ENCODE measurements at regions not wholly inside any gene's neighbourhood (a gene's known extent, or its start where the extent isn't known, plus 50 kb on each side); places are given as distances from the start of the nearest gene placed in this dataset.

- H3K27ac ChIP-seq (ENCODE audit: insufficient read depth, low read length) = no peak overlapping the region
- no peaks in the 10 kb centered on the region for H4K20me1 ChIP-seq (ENCODE audit: control insufficient read depth, extremely low read depth, insufficient read depth, low read length)
- TF ChIP-seq EZH2 (IDR thresholded peaks at IDR 0.05; ENCODE audit: low read length, missing control alignments) (no peak), CTCF (conservative IDR thresholded peaks at IDR 0.05 in 1 of 2, IDR thresholded peaks at IDR 0.05 in 1 of 2; ENCODE audit: low read depth in 1 of 2, low read length in 2 of 2) (no peak)
- H3K4me2 ChIP-seq (ENCODE audit: extremely low read depth, insufficient read depth, low read length) = no peak overlapping the region
- H2AFZ ChIP-seq (ENCODE audit: low read length) = no peak overlapping the region
- DNase-seq (ENCODE audit: low read depth in 2 of 2) = no peak
- H3K27me3 ChIP-seq (ENCODE audit: control insufficient read depth, insufficient read depth, low read length) = no peaks in the 10 kb centered on the region
- no peaks in the 10 kb centered on the region for H3K4me1 ChIP-seq (ENCODE audit: control insufficient read depth, extremely low read depth, insufficient read depth, low read length)
- no peak overlapping the region for H3K9ac ChIP-seq (ENCODE audit: insufficient read depth, low read length)
- no peak overlapping the region for H3K4me3 ChIP-seq (replicated peaks in 1 of 4; ENCODE audit: control extremely low read depth in 1 of 4, insufficient read depth in 1 of 4, low read depth in 3 of 4, low read length in 4 of 4)
- no peaks in the 10 kb centered on the region for H3K36me3 ChIP-seq (ENCODE audit: control insufficient read depth, insufficient read depth, low read length)
- no peaks in the 10 kb centered on the region for H3K9me3 ChIP-seq (ENCODE audit: control insufficient read depth, insufficient read depth, low read depth, low read length)
- no peaks in the 10 kb centered on the region for H3K79me2 ChIP-seq (ENCODE audit: control insufficient read depth, insufficient read depth, low read length)
Observed at GRCh38 chr2:200102971-200103370, 147.6 kb downstream of the MAIP1 start.

- TF ChIP-seq CTCF (conservative IDR thresholded peaks at IDR 0.05 in 1 of 2, IDR thresholded peaks at IDR 0.05 in 1 of 2; ENCODE audit: low read depth in 1 of 2, low read length in 2 of 2) = no peak
- TF ChIP-seq EZH2 (IDR thresholded peaks at IDR 0.05; ENCODE audit: low read length, missing control alignments) = no peak
- H3K79me2 ChIP-seq (ENCODE audit: control insufficient read depth, insufficient read depth, low read length) = no peaks in the 10 kb centered on the region
- H3K9ac ChIP-seq (ENCODE audit: insufficient read depth, low read length) = no peak overlapping the region
- DNase-seq (ENCODE audit: low read depth in 2 of 2) = peak; percentile 48 to 86
- no peaks in the 10 kb centered on the region for H3K4me1 ChIP-seq (ENCODE audit: control insufficient read depth, extremely low read depth, insufficient read depth, low read length)
- no peak overlapping the region for H3K27ac ChIP-seq (ENCODE audit: insufficient read depth, low read length)
- H3K36me3 ChIP-seq (ENCODE audit: control insufficient read depth, insufficient read depth, low read length) = no peaks in the 10 kb centered on the region
- no peaks in the 10 kb centered on the region for H4K20me1 ChIP-seq (ENCODE audit: control insufficient read depth, extremely low read depth, insufficient read depth, low read length)
- no peaks in the 10 kb centered on the region for H3K27me3 ChIP-seq (ENCODE audit: control insufficient read depth, insufficient read depth, low read length)
- H3K4me2 ChIP-seq (ENCODE audit: extremely low read depth, insufficient read depth, low read length) = no peak overlapping the region
- H3K9me3 ChIP-seq (ENCODE audit: control insufficient read depth, insufficient read depth, low read depth, low read length) = no peaks in the 10 kb centered on the region
- no peak overlapping the region for H2AFZ ChIP-seq (ENCODE audit: low read length)
- H3K4me3 ChIP-seq (replicated peaks in 1 of 4; ENCODE audit: control extremely low read depth in 1 of 4, insufficient read depth in 1 of 4, low read depth in 3 of 4, low read length in 4 of 4) = no peak overlapping the region
Observed at GRCh38 chr2:200104015-200104414, 148.6 kb downstream of the MAIP1 start.

- no peak overlapping the region for H3K9ac ChIP-seq (ENCODE audit: insufficient read depth, low read length)
- no peaks in the 10 kb centered on the region for H3K9me3 ChIP-seq (ENCODE audit: control insufficient read depth, insufficient read depth, low read depth, low read length)
- H3K4me3 ChIP-seq (replicated peaks in 1 of 4; ENCODE audit: control extremely low read depth in 1 of 4, insufficient read depth in 1 of 4, low read depth in 3 of 4, low read length in 4 of 4) = no peak overlapping the region
- no peak overlapping the region for H3K4me2 ChIP-seq (ENCODE audit: extremely low read depth, insufficient read depth, low read length)
- no peaks in the 10 kb centered on the region for H4K20me1 ChIP-seq (ENCODE audit: control insufficient read depth, extremely low read depth, insufficient read depth, low read length)
- no peak for TF ChIP-seq EZH2 (IDR thresholded peaks at IDR 0.05; ENCODE audit: low read length, missing control alignments)
- TF ChIP-seq CTCF (conservative IDR thresholded peaks at IDR 0.05 in 1 of 2, IDR thresholded peaks at IDR 0.05 in 1 of 2; ENCODE audit: low read depth in 1 of 2, low read length in 2 of 2) = no peak
- H3K4me1 ChIP-seq (ENCODE audit: control insufficient read depth, extremely low read depth, insufficient read depth, low read length) = no peaks in the 10 kb centered on the region
- no peak for DNase-seq (ENCODE audit: low read depth in 2 of 2)
- no peaks in the 10 kb centered on the region for H3K27me3 ChIP-seq (ENCODE audit: control insufficient read depth, insufficient read depth, low read length)
- no peak overlapping the region for H3K27ac ChIP-seq (ENCODE audit: insufficient read depth, low read length)
- H3K36me3 ChIP-seq (ENCODE audit: control insufficient read depth, insufficient read depth, low read length) = no peaks in the 10 kb centered on the region
- no peaks in the 10 kb centered on the region for H3K79me2 ChIP-seq (ENCODE audit: control insufficient read depth, insufficient read depth, low read length)
- no peak overlapping the region for H2AFZ ChIP-seq (ENCODE audit: low read length)
Observed at GRCh38 chr2:200107514-200108217, 152.3 kb downstream of the MAIP1 start.

Data from fibroblast of lung (primary cell).